GM19099 (cell line): ENCODE measurements at regions not wholly inside any gene's neighbourhood (a gene's known extent, or its start where the extent isn't known, plus 50 kb on each side); places are given as distances from the start of the nearest gene placed in this dataset.

Experiments
- POLR2A ChIP-seq: IDR thresholded peaks from 3 replicates; pipeline ENCODE4 v1.6.1; 2011; ENCODE audit warnings: low read depth; ENCODE audit not compliant: insufficient read length; ENCODE audit errors: extremely low read depth

GRCh38 chr1:234759888-234760287, 149.9 kb upstream of the IRF2BP2 start:
- TF ChIP-seq POLR2A: no peak

DNA sequence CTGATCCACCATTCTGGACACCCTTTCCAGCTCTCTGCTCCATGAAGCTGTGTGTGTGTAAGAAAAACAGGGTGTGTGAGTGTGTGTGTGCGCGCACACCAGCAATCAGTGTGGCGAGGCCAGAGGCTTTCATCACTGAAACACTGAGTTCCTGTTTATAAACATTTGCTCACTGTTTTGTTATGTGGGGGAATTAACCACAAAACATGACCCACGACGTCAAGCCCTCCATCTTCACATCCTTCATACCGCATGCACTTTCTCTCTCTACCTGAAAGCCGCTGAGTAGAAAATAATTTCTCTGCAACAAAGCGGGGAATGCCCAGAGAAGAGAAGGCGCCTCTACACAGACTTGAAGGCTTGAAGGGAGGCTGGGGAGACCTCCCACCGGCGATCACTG, 148.9 kb upstream of the IRF2BP2 start:
- no peak for TF ChIP-seq POLR2A

DNA sequence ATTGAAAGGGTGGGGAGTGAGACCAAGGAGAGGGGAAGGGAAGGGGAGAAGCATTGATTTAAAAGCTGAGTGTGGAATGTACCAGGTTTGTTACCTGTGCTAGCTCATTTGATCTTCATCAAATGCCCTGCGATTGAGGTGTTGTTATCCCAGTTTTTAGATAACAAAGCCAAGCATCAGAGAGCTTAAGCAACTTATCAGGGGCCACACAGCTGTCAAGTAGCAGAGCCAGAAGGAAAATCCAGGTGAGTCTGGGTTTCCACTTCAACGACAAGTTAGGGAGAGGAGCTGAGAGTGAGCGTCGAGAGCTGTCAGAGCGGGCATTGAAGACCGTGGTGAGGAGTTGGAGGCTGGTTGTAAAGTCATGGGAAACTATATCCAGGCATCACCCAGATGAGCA, 146.9 kb upstream of the IRF2BP2 start:
- TF ChIP-seq POLR2A: no peak

- TF ChIP-seq POLR2A: no peak
Observed at GRCh38 chr1:234756066-234756774, 146.2 kb upstream of the IRF2BP2 start.

DNA sequence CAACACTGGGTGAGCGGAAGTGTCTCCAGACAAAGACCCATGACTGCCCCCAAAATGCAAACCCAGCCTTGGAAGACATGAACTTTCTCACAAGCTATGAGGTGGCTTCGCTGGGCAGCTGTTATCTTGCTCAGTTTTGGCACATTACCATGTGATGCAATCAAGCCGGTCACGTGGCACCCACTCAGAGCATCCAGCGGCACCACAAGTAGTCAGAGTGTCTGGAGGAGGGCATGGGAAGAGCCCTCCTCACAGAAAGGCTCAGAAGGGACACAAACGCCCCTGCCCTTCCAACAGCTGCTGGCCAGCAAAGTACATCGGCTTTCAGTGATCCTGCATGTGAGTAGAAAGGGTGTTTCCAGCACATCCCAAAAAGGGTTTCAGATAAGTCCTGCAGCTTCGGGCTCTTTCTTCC, 145.5 kb upstream of the IRF2BP2 start:
- TF ChIP-seq POLR2A: no peak

- TF ChIP-seq POLR2A: no peak
Observed at GRCh38 chr1:234753979-234754378, 144.0 kb upstream of the IRF2BP2 start.

DNA sequence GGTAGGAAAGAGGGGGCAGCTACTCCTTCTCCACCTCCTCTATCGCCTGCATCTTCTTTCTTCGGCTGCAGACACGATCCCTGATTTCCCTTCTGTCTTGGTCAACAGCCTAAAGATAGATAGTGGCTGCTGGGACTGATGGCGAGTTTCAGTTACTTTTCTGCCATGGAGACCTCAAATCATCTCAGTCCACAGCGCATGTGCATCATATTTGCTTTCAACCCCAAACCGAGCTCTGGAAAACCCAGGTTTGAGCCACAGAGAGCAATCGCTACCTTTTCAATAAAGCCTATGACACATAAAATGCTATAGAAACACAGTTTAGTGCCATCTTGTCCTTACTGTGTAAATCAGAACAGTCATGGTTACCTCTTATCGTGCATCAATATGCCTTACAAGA, 142.9 kb upstream of the IRF2BP2 start:
- TF ChIP-seq POLR2A: no peak

DNA sequence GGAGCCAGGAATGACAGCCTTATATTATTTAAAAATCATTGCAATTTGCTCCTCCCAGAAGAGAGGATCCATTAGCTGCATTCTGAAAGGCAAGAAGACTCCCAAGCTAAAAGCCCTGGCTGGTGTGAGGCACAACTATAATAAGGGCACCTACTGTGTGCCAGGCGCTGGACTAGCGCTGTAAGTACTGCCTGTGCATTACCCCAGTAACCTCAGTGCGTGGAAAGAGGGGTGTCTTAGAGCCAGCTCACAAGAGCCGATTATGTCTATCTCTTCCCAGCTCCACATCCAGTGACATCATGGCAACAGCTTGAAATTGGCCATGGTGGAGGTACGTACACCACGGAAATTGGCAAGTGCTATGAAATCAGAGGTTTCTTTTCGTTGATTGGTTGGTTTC, 141.7 kb upstream of the IRF2BP2 start:
- TF ChIP-seq POLR2A: no peak

- no peak for TF ChIP-seq POLR2A
Observed at GRCh38 chr1:234750922-234751627, 141.1 kb upstream of the IRF2BP2 start.

- no peak for TF ChIP-seq POLR2A
Observed at GRCh38 chr1:234748713-234749112, 138.7 kb upstream of the IRF2BP2 start.

- no peak for TF ChIP-seq POLR2A
Observed at GRCh38 chr1:234748066-234748465, 138.1 kb upstream of the IRF2BP2 start.

- TF ChIP-seq POLR2A: no peak
Observed at GRCh38 chr1:234746798-234747196, 136.8 kb upstream of the IRF2BP2 start.

- no peak for TF ChIP-seq POLR2A
Observed at GRCh38 chr1:234745844-234746797, 136.1 kb upstream of the IRF2BP2 start.

DNA sequence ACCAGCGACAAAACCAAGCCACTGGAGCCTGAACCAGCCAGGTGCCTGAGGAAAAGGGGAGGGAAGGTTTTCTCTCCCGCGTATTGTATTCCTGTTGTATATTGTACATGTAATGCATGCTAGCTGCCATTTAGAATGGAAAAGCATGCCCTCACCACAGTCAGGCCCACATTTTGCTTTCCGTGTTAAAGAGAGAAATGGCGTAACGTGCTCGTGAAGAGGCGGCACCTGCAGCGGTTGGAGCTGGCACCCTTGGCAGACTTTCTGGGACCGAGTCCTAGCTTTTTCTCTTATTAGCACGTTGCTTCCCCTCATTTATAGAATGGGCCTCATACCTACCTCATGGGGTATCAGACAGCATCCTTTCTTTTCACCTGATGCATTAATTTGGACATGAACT, 135.3 kb upstream of the IRF2BP2 start:
- no peak for TF ChIP-seq POLR2A
